Large intestine (tissue), 3 donors: ENCODE measurements at regions not wholly inside any gene's neighbourhood (a gene's known extent, or its start where the extent isn't known, plus 50 kb on each side); places are given as distances from the start of the nearest gene placed in this dataset.

Experiments
- DNase-seq, 2 donors: peaks; one replicate each; pipeline versions ENCODE4 v3.0.0 to v3.0.0-alpha.2; 2013
- H3K27ac ChIP-seq: one replicate; pipeline ENCODE4 v1.5.1; 2013; ENCODE audit warnings: low read length
- H3K27me3 ChIP-seq: 2 replicates; pipeline ENCODE4 v1.6.1; 2013; ENCODE audit warnings: low read length; ENCODE audit not compliant: control insufficient read depth, insufficient read depth
- H3K36me3 ChIP-seq: 2 replicates; pipeline ENCODE4 v1.6.1; 2013; ENCODE audit warnings: low read length; ENCODE audit not compliant: control insufficient read depth, insufficient read depth
- H3K4me1 ChIP-seq: one replicate; pipeline ENCODE4 v1.6.1; 2013; ENCODE audit warnings: low read length; ENCODE audit not compliant: control insufficient read depth, insufficient read depth
- H3K4me3 ChIP-seq: one replicate; pipeline ENCODE4 v1.5.1; 2013; ENCODE audit warnings: low read length
- H3K9me3 ChIP-seq: one replicate; pipeline ENCODE4 v1.6.1; 2013; ENCODE audit warnings: mild to moderate bottlenecking, low read depth, low read length, moderate library complexity; ENCODE audit not compliant: control insufficient read depth
- WGBS: methylation state at CpG from one replicate; pipeline ENCODE4 v1.1.5; 2013; ENCODE audit warnings: low lambda C conversion rate; ENCODE audit not compliant: insufficient coverage; 5-methylcytosine and 5-hydroxymethylcytosine counted together

GRCh38 chr2:71898375-71898774 lies 249.3 kb downstream of the CYP26B1 start:
- Histone ChIP-seq H3K4me1 (peaks cover 3% of the 10 kb centered on the region), H3K36me3 (no peaks in the 10 kb centered on the region), H3K27me3 (peaks cover 8% of the 10 kb centered on the region), H3K9me3 (no peaks in the 10 kb centered on the region), H3K27ac (no peak overlapping the region), H3K4me3 (no peak overlapping the region)
- no peak for DNase-seq
- no CpG with 5 or more reads among the region's 9 CpGs for WGBS

- Histone ChIP-seq H3K4me3 (no peak overlapping the region), H3K9me3 (no peaks in the 10 kb centered on the region), H3K27me3 (peaks cover 8% of the 10 kb centered on the region), H3K36me3 (no peaks in the 10 kb centered on the region), H3K27ac (no peak overlapping the region), H3K4me1 (peaks cover 3% of the 10 kb centered on the region)
- no peak for DNase-seq
- WGBS: 50% methylated on average over 1 of the region's 7 CpGs
Measured at GRCh38 chr2:71897836-71898235, 249.8 kb downstream of the CYP26B1 start.

- Histone ChIP-seq H3K9me3 (no peaks in the 10 kb centered on the region), H3K36me3 (no peaks in the 10 kb centered on the region), H3K4me3 (no peak overlapping the region), H3K4me1 (peaks cover 3% of the 10 kb centered on the region), H3K27me3 (peaks cover 8% of the 10 kb centered on the region), H3K27ac (no peak overlapping the region)
- WGBS: no CpG with 5 or more reads among the region's 6 CpGs
- DNase-seq: no peak
Measured at GRCh38 chr2:71897137-71897480, 250.6 kb downstream of the CYP26B1 start.

DNA sequence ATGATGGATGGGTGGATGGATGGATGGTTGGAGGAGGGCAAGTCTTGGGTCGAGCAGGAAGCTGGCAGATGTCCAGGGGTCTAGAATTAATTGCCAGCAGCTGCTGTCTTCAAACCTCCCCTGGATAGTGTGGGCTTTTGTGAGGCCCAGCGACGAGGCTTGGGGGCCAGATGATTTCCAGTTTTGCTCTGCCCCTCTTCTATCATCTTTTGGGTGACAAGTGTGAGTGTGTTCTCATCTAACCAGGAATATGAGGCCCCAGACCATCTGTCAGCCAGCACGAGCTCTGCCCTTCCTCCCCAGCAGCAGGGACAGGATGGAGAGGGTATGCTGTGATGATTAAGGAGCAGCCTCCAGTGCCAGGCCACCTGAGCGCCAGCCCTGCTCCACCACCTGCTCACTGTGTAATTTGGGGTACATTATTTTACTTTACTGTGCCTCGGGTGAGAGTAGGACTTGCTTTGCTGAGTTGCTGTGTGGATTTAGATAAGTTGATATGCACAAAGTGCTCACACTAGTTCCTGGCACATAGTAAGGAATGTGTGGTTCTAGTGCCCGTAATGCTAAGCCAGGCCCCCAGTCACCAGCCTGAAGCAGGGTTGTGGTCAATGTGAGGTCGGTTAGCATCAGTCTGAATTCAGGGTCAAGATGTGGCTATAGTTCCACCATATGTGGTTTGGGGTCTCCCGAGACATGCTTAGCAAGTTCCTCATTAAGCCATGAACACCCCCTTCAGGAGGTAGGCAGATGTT lies 251.1 kb downstream of the CYP26B1 start:
- DNase-seq: no peak
- no peak overlapping the region for H3K27ac ChIP-seq
- peaks cover 8% of the 10 kb centered on the region for H3K27me3 ChIP-seq
- WGBS: no CpG with 5 or more reads among the region's 9 CpGs
- no peaks in the 10 kb centered on the region for H3K36me3 ChIP-seq
- H3K9me3 ChIP-seq: no peaks in the 10 kb centered on the region
- H3K4me1 ChIP-seq: peaks cover 3% of the 10 kb centered on the region
- no peak overlapping the region for H3K4me3 ChIP-seq

DNA sequence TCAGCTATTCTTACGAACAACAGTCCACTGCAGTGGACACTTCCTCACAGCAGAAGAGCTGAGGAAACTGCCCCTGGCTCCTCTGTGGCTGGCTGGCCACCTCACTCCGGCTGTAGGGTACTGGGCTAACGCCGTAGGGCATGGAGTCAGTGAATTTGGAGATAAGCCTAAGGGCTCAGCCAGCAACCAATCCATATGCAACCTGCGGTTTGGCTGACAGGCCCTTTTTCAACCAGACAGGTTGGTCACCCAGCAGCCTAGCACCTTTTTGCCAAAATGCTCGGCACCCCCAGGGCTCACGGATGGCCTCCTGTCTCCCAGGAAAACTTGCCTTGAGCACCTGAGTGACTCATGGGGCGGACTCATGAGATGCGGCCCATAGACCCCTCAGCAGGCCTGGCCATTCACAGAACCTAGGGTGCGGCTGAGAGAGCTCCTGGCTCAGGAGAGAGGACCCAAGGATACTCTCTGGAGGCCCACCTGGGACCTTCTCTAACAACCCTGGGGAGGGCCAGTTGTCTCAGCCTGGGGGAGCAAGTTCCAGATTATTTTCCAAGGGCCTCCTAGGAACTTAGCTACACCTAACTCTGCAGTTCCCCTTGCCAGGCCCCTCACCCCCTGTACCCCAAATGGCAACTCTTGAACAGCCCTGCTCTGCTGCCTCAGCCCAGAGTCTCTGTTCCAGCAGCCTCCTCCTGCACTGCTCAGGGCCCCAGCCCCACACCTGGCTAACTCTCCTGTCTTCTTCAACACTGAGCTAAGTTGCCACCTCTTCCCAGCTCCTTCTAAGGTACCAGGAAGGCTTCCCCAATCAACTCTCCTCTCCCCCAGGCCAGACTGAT lies 252.1 kb downstream of the CYP26B1 start:
- peaks cover 1% of the 10 kb centered on the region for H3K27me3 ChIP-seq
- no peak overlapping the region for H3K27ac ChIP-seq
- H3K4me1 ChIP-seq: peaks cover 3% of the 10 kb centered on the region
- H3K9me3 ChIP-seq: no peaks in the 10 kb centered on the region
- H3K36me3 ChIP-seq: no peaks in the 10 kb centered on the region
- no peak for DNase-seq
- no CpG with 5 or more reads among the region's 10 CpGs for WGBS
- H3K4me3 ChIP-seq: no peak overlapping the region

- Histone ChIP-seq H3K4me1 (peaks cover 3% of the 10 kb centered on the region), H3K27me3 (no peaks in the 10 kb centered on the region), H3K9me3 (no peaks in the 10 kb centered on the region), H3K4me3 (no peak overlapping the region), H3K27ac (no peak overlapping the region), H3K36me3 (no peaks in the 10 kb centered on the region)
- WGBS: no CpG with 5 or more reads among the region's 8 CpGs
- peak; percentile 34 to 66 for DNase-seq
Measured at GRCh38 chr2:71894261-71894660, 253.4 kb downstream of the CYP26B1 start.

DNA sequence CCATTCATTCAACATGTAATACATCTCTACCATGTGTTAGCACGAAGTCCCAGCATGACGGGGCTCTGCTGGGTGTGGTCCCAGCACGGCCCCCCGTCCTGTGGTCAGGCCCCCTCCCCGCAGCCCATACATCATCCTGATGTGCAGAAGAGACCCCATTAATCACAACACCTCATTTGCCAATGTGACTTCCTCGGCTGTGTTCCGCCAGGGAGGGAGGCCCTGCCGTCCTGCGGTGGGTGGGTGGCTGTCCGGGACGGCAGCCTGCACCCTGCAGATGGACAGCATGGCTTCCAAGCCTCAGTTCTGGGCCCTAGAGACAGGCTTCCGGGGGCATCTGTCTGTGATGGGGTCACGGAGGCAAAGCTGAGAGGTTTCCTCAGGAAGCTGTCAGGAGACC lies 254.0 kb downstream of the CYP26B1 start:
- WGBS: no CpG with 5 or more reads among the region's 13 CpGs
- Histone ChIP-seq H3K9me3 (no peaks in the 10 kb centered on the region), H3K27ac (no peak overlapping the region), H3K36me3 (no peaks in the 10 kb centered on the region), H3K4me3 (no peak overlapping the region), H3K27me3 (no peaks in the 10 kb centered on the region), H3K4me1 (peaks cover 3% of the 10 kb centered on the region)
- no peak for DNase-seq

GRCh38 chr2:71892896-71893295 lies 254.8 kb downstream of the CYP26B1 start:
- no peak overlapping the region for H3K4me3 ChIP-seq
- H3K27me3 ChIP-seq: no peaks in the 10 kb centered on the region
- no peaks in the 10 kb centered on the region for H3K9me3 ChIP-seq
- 90% methylated on average over 2 of the region's 6 CpGs for WGBS
- peaks cover 3% of the 10 kb centered on the region for H3K4me1 ChIP-seq
- DNase-seq: no peak
- H3K36me3 ChIP-seq: no peaks in the 10 kb centered on the region
- no peak overlapping the region for H3K27ac ChIP-seq

DNA sequence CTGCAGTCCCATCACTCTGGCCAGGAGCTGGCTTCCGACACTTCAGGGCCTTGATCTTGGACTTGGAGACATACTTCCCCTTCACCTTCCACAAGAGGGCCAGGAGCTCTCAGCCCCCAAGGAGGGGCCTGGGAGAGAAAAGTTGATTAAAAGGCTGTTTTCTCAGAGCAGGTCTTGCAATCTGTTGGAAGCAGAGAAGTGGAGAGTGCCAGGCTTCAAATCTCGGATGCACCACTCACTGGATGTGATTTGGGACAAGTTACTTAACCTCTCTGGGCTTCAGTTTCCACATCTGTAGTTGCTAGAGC lies 255.3 kb downstream of the CYP26B1 start:
- Histone ChIP-seq H3K4me3 (no peak overlapping the region), H3K36me3 (no peaks in the 10 kb centered on the region), H3K27me3 (no peaks in the 10 kb centered on the region), H3K4me1 (peaks cover 3% of the 10 kb centered on the region), H3K27ac (no peak overlapping the region), H3K9me3 (no peaks in the 10 kb centered on the region)
- DNase-seq: no peak
- WGBS: no CpG with 5 or more reads among the region's 2 CpGs

GRCh38 chr2:71891719-71892422 lies 255.8 kb downstream of the CYP26B1 start:
- no peaks in the 10 kb centered on the region for H3K27me3 ChIP-seq
- no CpG with 5 or more reads among the region's 6 CpGs for WGBS
- H3K4me3 ChIP-seq: no peak overlapping the region

More at GRCh38 chr2:71891719-71892422, 255.8 kb downstream of the CYP26B1 start:
- no peaks in the 10 kb centered on the region for H3K9me3 ChIP-seq
- H3K4me1 ChIP-seq: peaks cover 3% of the 10 kb centered on the region
- no peak for DNase-seq
- no peak overlapping the region for H3K27ac ChIP-seq
- H3K36me3 ChIP-seq: no peaks in the 10 kb centered on the region
